ENCODE measurements at regions not wholly inside any gene's neighbourhood (a gene's known extent, or its start where the extent isn't known, plus 50 kb on each side); places are given as distances from the start of the nearest gene placed in this dataset.
"Not testable (repeated sequence)": the region's sequence is repeated elsewhere in the genome, so short reads cannot be mapped to it uniquely, and the experiment has no call there.

- FAIRE-seq = no peak
Measured at GRCh38 chr5:144011388-144011787, 159.1 kb downstream of the YIPF5 start.

- no peak for FAIRE-seq
Measured at GRCh38 chr5:144013816-144014215, 156.6 kb downstream of the YIPF5 start.

GRCh38 chr5:144015961-144016360 lies 154.5 kb downstream of the YIPF5 start:
- FAIRE-seq = no peak

- FAIRE-seq = no peak
Measured at GRCh38 chr5:144017119-144017518, 153.3 kb downstream of the YIPF5 start.

GRCh38 chr5:144017631-144018030 lies 152.8 kb downstream of the YIPF5 start:
- no peak for FAIRE-seq

GRCh38 chr5:144024090-144024489 lies 146.4 kb downstream of the YIPF5 start:
- no peak for FAIRE-seq

- FAIRE-seq = no peak
Measured at GRCh38 chr5:144024545-144024944, 145.9 kb downstream of the YIPF5 start.

GRCh38 chr5:144026286-144026685 lies 144.2 kb downstream of the YIPF5 start:
- FAIRE-seq = no peak

- FAIRE-seq = no peak
Measured at GRCh38 chr5:144028058-144028457, 142.4 kb downstream of the YIPF5 start.

GRCh38 chr5:144028636-144029035 lies 141.8 kb downstream of the YIPF5 start:
- FAIRE-seq = no peak

- FAIRE-seq = no peak
Measured at GRCh38 chr5:144030904-144031303, 139.6 kb downstream of the YIPF5 start.

GRCh38 chr5:144032375-144032774 lies 138.1 kb downstream of the YIPF5 start:
- FAIRE-seq = no peak

- no peak for FAIRE-seq
Measured at GRCh38 chr5:144033486-144033885, 137.0 kb downstream of the YIPF5 start.

- no peak for FAIRE-seq
Measured at GRCh38 chr5:144035046-144035740, 135.3 kb downstream of the YIPF5 start.

- no peak for FAIRE-seq
Measured at GRCh38 chr5:144036476-144036875, 134.0 kb downstream of the YIPF5 start.

GRCh38 chr5:144040615-144041305 lies 129.7 kb downstream of the YIPF5 start:
- no peak for FAIRE-seq

GRCh38 chr5:144042156-144042555 lies 128.3 kb downstream of the YIPF5 start:
- no peak for FAIRE-seq

GRCh38 chr5:144048259-144048856 lies 122.1 kb downstream of the YIPF5 start:
- FAIRE-seq = no peak

GRCh38 chr5:144055391-144055790 lies 115.1 kb downstream of the YIPF5 start:
- FAIRE-seq = not testable (repeated sequence)

GRCh38 chr5:144060091-144060490 lies 110.4 kb downstream of the YIPF5 start:
- FAIRE-seq = not testable (repeated sequence)

GRCh38 chr5:144060598-144060997 lies 109.9 kb downstream of the YIPF5 start:
- FAIRE-seq = no peak

- no peak for FAIRE-seq
Measured at GRCh38 chr5:144065786-144066185, 104.7 kb downstream of the YIPF5 start.

- FAIRE-seq = no peak
Measured at GRCh38 chr5:144072518-144072927, 97.9 kb downstream of the YIPF5 start.

GRCh38 chr5:144076521-144077083 lies 93.9 kb downstream of the YIPF5 start:
- no peak for FAIRE-seq

Data from colon (tissue), 2 donors.